ENCODE measurements at regions not wholly inside any gene's neighbourhood (a gene's known extent, or its start where the extent isn't known, plus 50 kb on each side); places are given as distances from the start of the nearest gene placed in this dataset.

DNA sequence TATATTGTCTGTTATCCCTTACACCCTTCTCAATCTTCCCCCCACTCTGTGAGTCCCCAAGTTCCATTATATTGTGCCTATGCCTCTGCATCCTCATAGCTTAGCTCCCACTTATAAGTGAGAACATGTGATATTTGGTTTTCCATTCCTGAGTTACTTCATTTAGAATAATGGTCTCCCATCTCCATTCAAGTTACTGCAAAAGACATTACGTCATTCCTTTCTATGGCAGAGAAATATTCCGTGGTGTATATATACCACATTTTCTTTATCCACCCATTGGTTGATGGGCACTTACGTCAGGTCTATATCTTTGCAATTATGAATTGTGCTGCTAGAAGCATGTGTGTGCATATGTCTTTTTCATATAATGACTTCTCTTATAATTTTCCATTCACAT lies 54.8 kb upstream of the SGCD start:
- TF ChIP-seq POLR2A (IDR thresholded peaks at IDR 0.05) (no peak), POLR2AphosphoS5 (IDR thresholded peaks at IDR 0.05) (no peak)
- TF ChIP-seq, protein P1, sequence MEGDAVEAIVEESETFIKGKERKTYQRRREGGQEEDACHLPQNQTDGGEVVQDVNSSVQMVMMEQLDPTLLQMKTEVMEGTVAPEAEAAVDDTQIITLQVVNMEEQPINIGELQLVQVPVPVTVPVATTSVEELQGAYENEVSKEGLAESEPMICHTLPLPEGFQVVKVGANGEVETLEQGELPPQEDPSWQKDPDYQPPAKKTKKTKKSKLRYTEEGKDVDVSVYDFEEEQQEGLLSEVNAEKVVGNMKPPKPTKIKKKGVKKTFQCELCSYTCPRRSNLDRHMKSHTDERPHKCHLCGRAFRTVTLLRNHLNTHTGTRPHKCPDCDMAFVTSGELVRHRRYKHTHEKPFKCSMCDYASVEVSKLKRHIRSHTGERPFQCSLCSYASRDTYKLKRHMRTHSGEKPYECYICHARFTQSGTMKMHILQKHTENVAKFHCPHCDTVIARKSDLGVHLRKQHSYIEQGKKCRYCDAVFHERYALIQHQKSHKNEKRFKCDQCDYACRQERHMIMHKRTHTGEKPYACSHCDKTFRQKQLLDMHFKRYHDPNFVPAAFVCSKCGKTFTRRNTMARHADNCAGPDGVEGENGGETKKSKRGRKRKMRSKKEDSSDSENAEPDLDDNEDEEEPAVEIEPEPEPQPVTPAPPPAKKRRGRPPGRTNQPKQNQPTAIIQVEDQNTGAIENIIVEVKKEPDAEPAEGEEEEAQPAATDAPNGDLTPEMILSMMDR (IDR thresholded peaks at IDR 0.05 in 8 of 11, conservative IDR thresholded peaks at IDR 0.05 in 3 of 11), result no peak

All from spleen (tissue), 7 donors.